Fibroblast of skin of scalp (primary cell): ENCODE measurements at regions not wholly inside any gene's neighbourhood (a gene's known extent, or its start where the extent isn't known, plus 50 kb on each side); places are given as distances from the start of the nearest gene placed in this dataset.
"Not testable (repeated sequence)": the region's sequence is repeated elsewhere in the genome, so short reads cannot be mapped to it uniquely, and the experiment has no call there.

Experiments used
- DNase-seq: peaks from one replicate; pipeline ENCODE4 v3.0.0-alpha.2; 2013

GRCh38 chr3:166060789-166061479 lies 223.7 kb upstream of the BCHE start:
- DNase-seq = no peak

DNA sequence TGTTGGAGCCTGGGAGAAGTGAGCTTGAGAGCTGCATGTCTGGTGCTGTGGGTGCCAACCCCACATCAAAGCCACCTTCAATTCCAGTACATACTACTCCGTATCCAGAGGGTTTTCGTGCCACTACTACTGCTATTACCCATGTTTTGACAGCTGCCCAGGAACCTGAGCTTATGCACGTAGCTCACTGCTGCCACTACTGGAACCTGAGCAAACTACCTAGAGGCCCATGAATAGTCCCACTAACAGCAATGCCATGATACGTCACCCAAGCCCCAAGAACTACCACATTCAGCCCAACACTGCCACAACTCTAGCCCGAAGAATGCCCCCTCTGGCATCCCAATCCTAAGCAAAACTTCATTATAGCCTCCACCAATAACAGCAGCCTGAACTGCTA lies 215.2 kb upstream of the BCHE start:
- no peak for DNase-seq

DNA sequence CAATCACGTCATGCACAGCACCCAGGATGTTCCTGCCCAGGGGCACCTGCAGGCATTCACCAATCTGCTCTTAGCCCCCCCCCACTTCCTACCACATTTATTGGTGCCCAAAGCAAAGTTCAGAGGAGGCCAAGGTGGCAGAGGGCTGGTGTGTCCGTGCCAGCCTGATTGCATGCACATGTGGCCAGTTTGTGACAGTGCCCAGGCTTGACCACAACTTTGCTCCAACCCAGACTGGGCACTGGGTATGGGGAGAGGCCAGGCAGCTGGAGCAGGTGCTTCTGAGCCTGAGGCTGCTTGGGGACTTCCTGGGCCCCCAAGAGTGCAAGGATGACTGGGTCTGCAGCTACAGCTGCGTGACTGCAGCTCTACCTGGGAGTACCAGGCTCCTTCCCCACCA lies 192.3 kb upstream of the BCHE start:
- DNase-seq = no peak

DNA sequence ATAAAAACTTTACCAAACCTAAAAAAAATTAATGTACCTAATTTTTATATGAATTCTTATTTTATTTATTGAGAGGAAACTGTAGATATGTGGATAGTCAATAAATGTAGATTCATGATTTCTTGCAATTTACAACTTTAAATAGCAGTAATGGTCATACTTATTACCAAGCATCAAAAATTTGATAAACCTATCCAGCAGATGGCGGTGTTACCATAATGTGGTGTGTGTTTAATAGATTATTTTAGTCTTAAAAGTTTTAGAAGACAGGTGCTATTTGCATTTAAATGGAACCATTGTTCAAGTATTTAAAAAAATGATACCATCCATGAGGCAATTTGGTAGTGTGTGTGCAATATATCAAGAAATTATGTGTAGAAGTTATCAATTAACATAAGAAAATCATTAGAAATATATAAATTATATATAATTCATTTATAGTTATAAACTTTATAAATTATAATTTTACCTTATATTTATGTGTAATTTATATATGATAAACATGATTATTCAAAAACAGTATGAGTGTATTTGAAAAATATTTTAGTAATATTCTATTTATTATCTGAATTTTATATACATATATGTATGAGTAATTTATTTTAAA lies 176.0 kb upstream of the BCHE start:
- DNase-seq = peak; percentile 47

- DNase-seq = no peak
Observed at GRCh38 chr3:166011771-166012170, 174.5 kb upstream of the BCHE start.

DNA sequence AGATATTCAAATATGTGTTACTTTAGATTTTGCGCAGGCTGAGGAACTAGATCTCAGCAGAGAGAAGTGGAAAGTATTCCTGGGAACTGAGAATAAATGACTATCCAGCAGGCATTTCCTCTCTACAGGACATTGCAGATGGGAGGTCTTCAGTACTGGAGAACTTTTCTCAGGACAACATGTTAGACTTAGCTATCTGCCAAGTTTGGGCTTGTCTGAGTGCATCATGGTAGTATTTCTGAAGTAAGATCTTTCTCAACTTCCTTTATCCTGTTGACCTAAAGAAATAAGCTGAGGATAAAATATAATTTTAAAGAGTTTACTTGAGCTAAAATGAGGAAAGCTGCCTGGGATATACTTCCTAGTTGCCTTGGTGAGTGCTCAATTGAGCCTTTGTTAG lies 167.9 kb upstream of the BCHE start:
- DNase-seq = no peak

GRCh38 chr3:165994293-165994692 lies 157.1 kb upstream of the BCHE start:
- DNase-seq = no peak

DNA sequence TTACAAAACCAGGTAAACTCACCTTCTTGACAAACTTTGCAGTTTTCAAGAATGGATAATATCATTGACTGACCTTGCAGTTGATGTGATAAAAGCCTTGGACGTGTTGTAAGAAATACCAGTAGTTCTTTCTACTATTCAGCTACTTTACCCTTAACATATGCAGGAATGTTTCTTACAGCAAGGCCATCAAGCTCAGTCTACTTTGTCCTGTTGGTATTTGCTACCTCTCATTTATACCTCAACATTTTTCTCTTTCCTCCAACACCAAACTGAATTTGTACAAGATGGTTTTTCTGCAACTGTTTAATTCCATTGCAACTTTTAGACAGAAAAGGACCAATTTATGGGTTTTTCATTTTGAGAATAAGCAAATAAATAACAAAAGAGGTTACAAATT lies 147.4 kb upstream of the BCHE start:
- DNase-seq = no peak

- peak; percentile 5 for DNase-seq
Observed at GRCh38 chr3:165983284-165983683, 146.1 kb upstream of the BCHE start.

DNA sequence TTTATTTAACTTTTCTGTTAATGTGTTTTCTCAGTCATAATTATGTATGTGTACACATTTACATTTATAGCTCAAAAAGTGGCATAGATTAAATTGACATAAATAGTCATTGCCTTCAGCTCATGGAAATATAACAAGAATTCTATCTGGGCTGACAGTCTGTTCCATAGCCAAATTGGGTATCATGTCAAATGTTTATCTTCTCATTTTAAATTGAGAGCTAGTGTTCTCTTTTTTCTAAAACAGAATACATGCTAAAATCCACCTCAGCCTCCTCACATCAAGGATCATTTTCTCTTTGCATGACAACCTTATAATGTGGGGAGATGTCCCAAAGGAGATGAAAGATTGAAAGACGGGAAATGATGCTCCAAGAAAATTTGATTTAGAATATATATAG lies 144.1 kb upstream of the BCHE start:
- no peak for DNase-seq

GRCh38 chr3:165960825-165961224 lies 123.6 kb upstream of the BCHE start:
- not testable (repeated sequence) for DNase-seq

DNA sequence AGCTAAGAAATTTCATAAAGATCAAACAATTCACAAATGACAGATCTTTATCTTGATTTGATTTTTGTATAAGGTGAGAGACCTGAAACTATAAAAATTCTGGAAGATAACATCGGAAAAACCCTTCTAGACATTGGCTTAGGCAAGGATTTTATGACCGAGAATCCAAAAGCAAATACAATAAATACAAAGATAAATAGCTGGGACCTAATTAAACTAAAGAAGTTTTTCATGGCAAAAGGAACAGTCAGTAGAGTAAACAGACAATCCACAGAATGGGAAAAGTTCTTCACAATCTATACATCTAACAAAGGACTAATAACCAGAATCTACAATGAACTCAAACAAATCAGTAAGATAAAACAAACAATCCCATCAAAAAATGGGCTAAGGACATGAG lies 116.9 kb upstream of the BCHE start:
- no peak for DNase-seq

GRCh38 chr3:165946360-165946759 lies 109.1 kb upstream of the BCHE start:
- DNase-seq = no peak

GRCh38 chr3:165938986-165939540 lies 101.8 kb upstream of the BCHE start:
- no peak for DNase-seq

DNA sequence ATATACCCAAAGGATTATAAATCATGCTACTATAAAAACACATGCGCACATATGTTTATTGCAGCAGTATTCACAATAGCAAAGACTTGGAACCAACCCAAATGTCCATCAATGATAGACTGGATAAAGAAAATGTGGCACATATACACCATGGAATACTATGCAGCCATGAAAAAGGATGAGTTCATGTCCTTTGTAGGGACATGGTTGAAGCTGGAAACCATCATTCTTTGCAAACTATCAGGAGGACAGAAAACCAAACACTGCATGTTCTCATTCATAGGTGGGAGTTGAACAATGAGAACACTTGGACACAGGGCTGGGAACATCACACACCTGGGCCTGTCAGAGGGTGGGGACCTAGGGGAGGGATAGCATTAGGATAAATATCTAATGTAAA lies 98.9 kb upstream of the BCHE start:
- not testable (repeated sequence) for DNase-seq

DNA sequence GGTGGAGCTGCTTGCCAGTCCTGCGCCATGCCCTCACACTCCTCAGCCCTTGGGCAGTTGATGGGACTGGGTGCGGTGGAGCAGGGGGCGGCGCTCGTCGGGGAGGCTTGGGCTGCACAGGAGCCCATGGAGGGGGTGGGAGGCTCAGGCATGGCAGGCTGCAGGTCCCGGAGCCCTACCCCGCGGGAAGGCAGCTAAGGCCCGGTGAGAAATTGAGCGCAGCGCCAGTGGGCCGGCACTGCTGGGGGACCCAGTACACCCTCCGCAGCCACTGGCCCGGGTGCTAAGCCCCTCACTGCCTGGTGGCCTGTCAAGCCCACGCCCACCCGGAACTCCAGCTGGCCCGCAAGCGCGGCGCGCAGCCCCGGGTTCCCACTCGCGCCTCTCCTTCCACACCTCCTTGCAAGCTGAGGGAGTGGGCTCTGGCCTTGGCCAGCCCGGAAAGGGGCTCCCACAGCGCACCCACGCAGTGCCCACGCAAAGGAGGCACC lies 87.1 kb upstream of the BCHE start:
- DNase-seq = not testable (repeated sequence)

DNA sequence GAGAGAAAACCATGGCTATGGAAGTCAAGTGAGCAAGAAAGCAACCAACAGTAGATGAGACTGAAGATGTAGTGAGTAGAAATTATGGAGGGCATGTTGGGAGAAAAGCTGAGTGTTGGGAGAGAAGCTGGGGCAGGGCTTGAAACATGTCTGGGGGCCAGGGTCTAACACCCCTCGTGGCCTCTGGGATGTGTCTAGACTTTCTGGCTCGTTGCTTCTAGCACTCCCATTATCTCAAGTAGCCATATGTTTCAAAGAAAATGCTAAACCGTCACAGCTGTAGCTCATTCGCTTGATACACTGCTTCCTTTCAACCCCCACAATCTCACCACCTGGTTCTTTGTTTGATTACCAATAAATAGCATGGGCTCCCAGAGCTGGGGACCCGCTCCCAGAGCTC lies 83.8 kb upstream of the BCHE start:
- no peak for DNase-seq

GRCh38 chr3:165919284-165919683 lies 82.1 kb upstream of the BCHE start:
- no peak for DNase-seq

DNA sequence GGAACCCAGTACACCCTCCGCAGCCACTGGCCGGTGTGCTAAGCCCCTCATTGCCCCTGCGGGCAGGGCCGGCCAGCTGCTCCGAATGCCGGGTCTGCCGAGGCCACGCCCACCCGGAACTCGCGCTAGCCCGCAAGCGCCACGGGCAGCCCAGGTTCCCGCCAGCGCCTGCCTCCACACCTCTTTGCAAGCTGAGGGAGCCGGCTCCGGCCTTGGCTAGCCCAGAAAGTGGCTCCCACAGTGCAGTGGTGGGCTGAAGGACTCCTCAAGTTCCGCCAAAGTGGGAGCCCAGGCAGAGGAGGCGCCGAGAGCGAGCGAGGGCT lies 81.4 kb upstream of the BCHE start:
- no peak for DNase-seq

- DNase-seq = not testable (repeated sequence)
Observed at GRCh38 chr3:165917938-165918656, 80.9 kb upstream of the BCHE start.

DNA sequence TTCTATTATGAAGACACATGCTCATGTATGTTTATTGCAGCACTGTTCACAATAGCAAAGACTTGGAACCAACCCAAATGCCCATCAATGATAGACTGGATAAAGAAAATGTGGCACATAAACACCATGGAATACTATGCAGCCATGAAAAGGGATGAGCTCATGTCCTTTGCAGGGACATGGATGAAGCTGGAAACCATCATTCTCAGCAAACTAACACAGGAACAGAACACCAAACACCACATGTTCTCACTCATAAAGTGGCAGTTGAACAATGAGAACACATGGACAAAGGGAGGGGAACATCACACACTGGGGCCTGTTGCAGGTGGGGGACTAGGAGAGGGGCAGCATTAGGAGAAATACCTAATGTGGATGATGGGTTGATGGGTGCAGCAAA lies 77.9 kb upstream of the BCHE start:
- not testable (repeated sequence) for DNase-seq

DNA sequence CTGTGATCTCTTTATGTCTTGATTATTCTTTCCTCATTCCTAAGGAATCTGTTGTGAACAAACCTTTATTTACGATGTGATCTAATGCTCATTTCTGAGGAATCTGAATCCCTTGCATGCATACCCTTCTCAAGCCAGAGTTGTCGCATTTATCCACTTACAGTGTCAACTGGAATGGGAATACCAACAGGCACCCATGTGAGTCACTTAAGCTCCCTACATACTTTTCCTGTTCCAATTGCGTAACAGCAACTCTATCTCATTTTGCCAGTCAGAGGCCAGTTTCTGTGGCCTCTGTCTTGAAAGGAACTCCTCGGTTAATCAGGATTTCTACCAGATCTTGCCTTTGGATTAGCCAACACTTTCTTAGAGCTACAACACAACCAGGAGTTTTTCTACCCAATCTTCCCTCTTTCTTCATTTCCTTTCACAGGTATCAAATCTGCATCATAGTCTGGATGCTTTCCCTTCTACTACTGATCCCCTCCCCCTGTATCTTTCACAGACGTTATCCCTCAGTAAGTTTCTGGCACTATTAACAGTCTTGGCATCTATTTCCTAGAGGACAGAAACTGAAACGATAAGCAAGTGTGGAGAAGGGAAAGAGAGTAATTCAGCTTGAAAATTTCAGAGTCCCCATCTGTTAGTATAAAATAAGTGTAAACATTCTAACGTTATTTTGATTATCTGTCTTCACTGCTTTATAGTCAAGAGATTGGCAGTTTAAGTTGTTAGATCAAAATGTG lies 66.8 kb upstream of the BCHE start:
- DNase-seq = peak; percentile 3

GRCh38 chr3:165899066-165899465 lies 61.8 kb upstream of the BCHE start:
- no peak for DNase-seq
